DMS 273 treated with DMSO at 0.1 percent for 48 hours (cell line): ENCODE measurements at regions not wholly inside any gene's neighbourhood (a gene's known extent, or its start where the extent isn't known, plus 50 kb on each side); places are given as distances from the start of the nearest gene placed in this dataset.
"Not testable (repeated sequence)": the region's sequence is repeated elsewhere in the genome, so short reads cannot be mapped to it uniquely, and the experiment has no call there.

ENCODE experiments used
- DNase-seq: peaks from one replicate; lab custom pipeline; 2025; lab: John Stamatoyannopoulos, UW

GRCh38 chr4:122100508-122100907 lies 51.6 kb upstream of the BLTP1 start:
- no peak for DNase-seq

- DNase-seq = no peak
These were observed 52.2 kb upstream of the BLTP1 start for GRCh38 chr4:122099896-122100295.

- no peak for DNase-seq
These were observed 60.2 kb upstream of the BLTP1 start for GRCh38 chr4:122091836-122092405.

GRCh38 chr4:122091397-122091796 lies 60.7 kb upstream of the BLTP1 start:
- no peak for DNase-seq

GRCh38 chr4:122090989-122091388 lies 61.1 kb upstream of the BLTP1 start:
- no peak for DNase-seq

- DNase-seq = no peak
These were observed 65.6 kb upstream of the BLTP1 start for GRCh38 chr4:122086338-122087065.

- DNase-seq = no peak
These were observed 68.1 kb upstream of the BLTP1 start for GRCh38 chr4:122083989-122084388.

GRCh38 chr4:122083351-122083750 lies 68.8 kb upstream of the BLTP1 start:
- no peak for DNase-seq

GRCh38 chr4:122082661-122083060 lies 69.5 kb upstream of the BLTP1 start:
- DNase-seq = no peak

- not testable (repeated sequence) for DNase-seq
These were observed 74.5 kb upstream of the BLTP1 start for GRCh38 chr4:122077653-122078052.

GRCh38 chr4:122076835-122077234 lies 75.3 kb upstream of the BLTP1 start:
- not testable (repeated sequence) for DNase-seq

- no peak for DNase-seq
These were observed 78.5 kb upstream of the BLTP1 start for GRCh38 chr4:122073615-122074014.

- peak; percentile 13 for DNase-seq
These were observed 86.2 kb upstream of the BLTP1 start for GRCh38 chr4:122065915-122066314.

- DNase-seq = no peak
These were observed 87.0 kb upstream of the BLTP1 start for GRCh38 chr4:122065149-122065548.

GRCh38 chr4:122053186-122053585 lies 98.9 kb upstream of the BLTP1 start:
- DNase-seq = no peak

GRCh38 chr4:122052677-122053076 lies 99.5 kb upstream of the BLTP1 start:
- DNase-seq = no peak

GRCh38 chr4:122050841-122051240 lies 99.0 kb upstream of the TRPC3 start:
- no peak for DNase-seq

- no peak for DNase-seq
These were observed 95.9 kb upstream of the TRPC3 start for GRCh38 chr4:122047456-122048425.

GRCh38 chr4:122046255-122046654 lies 94.4 kb upstream of the TRPC3 start:
- DNase-seq = no peak

- DNase-seq = peak; percentile 59
These were observed 93.7 kb upstream of the TRPC3 start for GRCh38 chr4:122045533-122045932.

- no peak for DNase-seq
These were observed 92.6 kb upstream of the TRPC3 start for GRCh38 chr4:122044501-122044900.

GRCh38 chr4:122041312-122041711 lies 89.5 kb upstream of the TRPC3 start:
- no peak for DNase-seq

GRCh38 chr4:122038896-122039295 lies 87.0 kb upstream of the TRPC3 start:
- DNase-seq = no peak
